ENCODE measurements at regions not wholly inside any gene's neighbourhood (a gene's known extent, or its start where the extent isn't known, plus 50 kb on each side); places are given as distances from the start of the nearest gene placed in this dataset.
"Not testable (repeated sequence)": the region's sequence is repeated elsewhere in the genome, so short reads cannot be mapped to it uniquely, and the experiment has no call there.

GRCh38 chr19:31882709-31883108, 462.7 kb upstream of the ZNF507 start:
- DNase-seq = no peak
- H3K27me3 ChIP-seq (ENCODE audit: control insufficient read depth, insufficient read depth, low read length) = peaks cover 2% of the 10 kb centered on the region
- no peaks in the 10 kb centered on the region for H3K36me3 ChIP-seq (ENCODE audit: control insufficient read depth, insufficient read depth, low read length)
- no peak overlapping the region for H3K27ac ChIP-seq (ENCODE audit: low read length)
- H3K4me1 ChIP-seq (ENCODE audit: control insufficient read depth, insufficient read depth, low read length) = no peaks in the 10 kb centered on the region
- no peak overlapping the region for H3K4me3 ChIP-seq (ENCODE audit: low read length)
- H3K9me3 ChIP-seq (replicated peaks; ENCODE audit: control insufficient read depth, low read depth, low read length) = no peaks in the 10 kb centered on the region
- 88% methylated on average over 1 of the region's 2 CpGs for WGBS (ENCODE audit: insufficient coverage)

- Histone ChIP-seq H3K36me3 (ENCODE audit: control insufficient read depth, insufficient read depth, low read length) (no peaks in the 10 kb centered on the region), H3K27me3 (ENCODE audit: control insufficient read depth, insufficient read depth, low read length) (peaks cover 2% of the 10 kb centered on the region), H3K4me1 (ENCODE audit: control insufficient read depth, insufficient read depth, low read length) (no peaks in the 10 kb centered on the region), H3K4me3 (ENCODE audit: low read length) (no peak overlapping the region), H3K27ac (ENCODE audit: low read length) (no peak overlapping the region), H3K9me3 (replicated peaks; ENCODE audit: control insufficient read depth, low read depth, low read length) (no peaks in the 10 kb centered on the region)
- no peak for DNase-seq
- WGBS (ENCODE audit: insufficient coverage) = 86% methylated on average over 17 of the region's 17 CpGs
Measured at GRCh38 chr19:31883296-31883990, 462.0 kb upstream of the ZNF507 start.

- Histone ChIP-seq H3K36me3 (ENCODE audit: control insufficient read depth, insufficient read depth, low read length) (no peaks in the 10 kb centered on the region), H3K27me3 (ENCODE audit: control insufficient read depth, insufficient read depth, low read length) (peaks cover 2% of the 10 kb centered on the region), H3K27ac (ENCODE audit: low read length) (no peak overlapping the region), H3K9me3 (replicated peaks; ENCODE audit: control insufficient read depth, low read depth, low read length) (no peaks in the 10 kb centered on the region), H3K4me1 (ENCODE audit: control insufficient read depth, insufficient read depth, low read length) (no peaks in the 10 kb centered on the region), H3K4me3 (ENCODE audit: low read length) (no peak overlapping the region)
- 47% methylated on average over 2 of the region's 8 CpGs for WGBS (ENCODE audit: insufficient coverage)
- no peak for DNase-seq
Measured at GRCh38 chr19:31885280-31885853, 460.0 kb upstream of the ZNF507 start.

- WGBS (ENCODE audit: insufficient coverage) = 91% methylated on average over 7 of the region's 9 CpGs
- DNase-seq = no peak
- H3K4me3 ChIP-seq (ENCODE audit: low read length) = no peak overlapping the region
Measured at GRCh38 chr19:31890230-31890629, 455.2 kb upstream of the ZNF507 start.

GRCh38 chr19:31892060-31892459, 453.4 kb upstream of the ZNF507 start:
- Histone ChIP-seq H3K4me1 (ENCODE audit: control insufficient read depth, insufficient read depth, low read length) (no peaks in the 10 kb centered on the region), H3K27me3 (ENCODE audit: control insufficient read depth, insufficient read depth, low read length) (peaks cover 2% of the 10 kb centered on the region), H3K27ac (ENCODE audit: low read length) (no peak overlapping the region), H3K9me3 (replicated peaks; ENCODE audit: control insufficient read depth, low read depth, low read length) (peaks cover 2% of the 10 kb centered on the region), H3K4me3 (ENCODE audit: low read length) (no peak overlapping the region), H3K36me3 (ENCODE audit: control insufficient read depth, insufficient read depth, low read length) (no peaks in the 10 kb centered on the region)
- DNase-seq = no peak
- 0% methylated on average over 1 of the region's 2 CpGs for WGBS (ENCODE audit: insufficient coverage)

More at GRCh38 chr19:31890230-31890629, 455.2 kb upstream of the ZNF507 start:
- Histone ChIP-seq H3K27me3 (ENCODE audit: control insufficient read depth, insufficient read depth, low read length) (peaks cover 2% of the 10 kb centered on the region), H3K9me3 (replicated peaks; ENCODE audit: control insufficient read depth, low read depth, low read length) (peaks cover 2% of the 10 kb centered on the region), H3K4me1 (ENCODE audit: control insufficient read depth, insufficient read depth, low read length) (no peaks in the 10 kb centered on the region), H3K36me3 (ENCODE audit: control insufficient read depth, insufficient read depth, low read length) (no peaks in the 10 kb centered on the region), H3K27ac (ENCODE audit: low read length) (no peak overlapping the region)

- H3K27me3 ChIP-seq (ENCODE audit: control insufficient read depth, insufficient read depth, low read length); H3K9me3 ChIP-seq (replicated peaks; ENCODE audit: control insufficient read depth, low read depth, low read length): not testable (repeated sequence)
- 86% methylated on average over 3 of the region's 4 CpGs for WGBS (ENCODE audit: insufficient coverage)
Measured at GRCh38 chr19:31893491-31893890, 451.9 kb upstream of the ZNF507 start.

GRCh38 chr19:31894451-31894850, 451.0 kb upstream of the ZNF507 start:
- Histone ChIP-seq H3K9me3 (replicated peaks; ENCODE audit: control insufficient read depth, low read depth, low read length) (peaks cover 2% of the 10 kb centered on the region), H3K4me3 (ENCODE audit: low read length) (no peak overlapping the region), H3K27me3 (ENCODE audit: control insufficient read depth, insufficient read depth, low read length) (no peaks in the 10 kb centered on the region), H3K36me3 (ENCODE audit: control insufficient read depth, insufficient read depth, low read length) (no peaks in the 10 kb centered on the region), H3K27ac (ENCODE audit: low read length) (no peak overlapping the region), H3K4me1 (ENCODE audit: control insufficient read depth, insufficient read depth, low read length) (no peaks in the 10 kb centered on the region)
- no peak for DNase-seq
- no CpG with 5 or more reads among the region's 1 CpG for WGBS (ENCODE audit: insufficient coverage)

More at GRCh38 chr19:31893491-31893890, 451.9 kb upstream of the ZNF507 start:
- not testable (repeated sequence) for H3K4me3 ChIP-seq (ENCODE audit: low read length); H3K4me1 ChIP-seq (ENCODE audit: control insufficient read depth, insufficient read depth, low read length); H3K36me3 ChIP-seq (ENCODE audit: control insufficient read depth, insufficient read depth, low read length); H3K27ac ChIP-seq (ENCODE audit: low read length); DNase-seq

- Histone ChIP-seq H3K4me3 (ENCODE audit: low read length) (no peak overlapping the region), H3K27ac (ENCODE audit: low read length) (no peak overlapping the region), H3K4me1 (ENCODE audit: control insufficient read depth, insufficient read depth, low read length) (no peaks in the 10 kb centered on the region), H3K36me3 (ENCODE audit: control insufficient read depth, insufficient read depth, low read length) (no peaks in the 10 kb centered on the region), H3K27me3 (ENCODE audit: control insufficient read depth, insufficient read depth, low read length) (no peaks in the 10 kb centered on the region), H3K9me3 (replicated peaks; ENCODE audit: control insufficient read depth, low read depth, low read length) (peaks cover 2% of the 10 kb centered on the region)
- WGBS (ENCODE audit: insufficient coverage) = 86% methylated on average over 1 of the region's 3 CpGs
- DNase-seq = no peak
Measured at GRCh38 chr19:31897292-31897691, 448.1 kb upstream of the ZNF507 start.

GRCh38 chr19:31900991-31901390, 444.4 kb upstream of the ZNF507 start:
- DNase-seq = no peak
- Histone ChIP-seq H3K36me3 (ENCODE audit: control insufficient read depth, insufficient read depth, low read length) (no peaks in the 10 kb centered on the region), H3K9me3 (replicated peaks; ENCODE audit: control insufficient read depth, low read depth, low read length) (no peaks in the 10 kb centered on the region), H3K4me1 (ENCODE audit: control insufficient read depth, insufficient read depth, low read length) (peaks cover 3% of the 10 kb centered on the region), H3K27ac (ENCODE audit: low read length) (no peak overlapping the region), H3K4me3 (ENCODE audit: low read length) (no peak overlapping the region), H3K27me3 (ENCODE audit: control insufficient read depth, insufficient read depth, low read length) (no peaks in the 10 kb centered on the region)
- WGBS (ENCODE audit: insufficient coverage) = no CpG with 5 or more reads among the region's 2 CpGs

GRCh38 chr19:31902821-31903220, 442.6 kb upstream of the ZNF507 start:
- peaks cover 8% of the 10 kb centered on the region for H3K4me1 ChIP-seq (ENCODE audit: control insufficient read depth, insufficient read depth, low read length)
- WGBS (ENCODE audit: insufficient coverage) = no CpG with 5 or more reads among the region's 1 CpG
- H3K9me3 ChIP-seq (replicated peaks; ENCODE audit: control insufficient read depth, low read depth, low read length) = no peaks in the 10 kb centered on the region
- no peaks in the 10 kb centered on the region for H3K27me3 ChIP-seq (ENCODE audit: control insufficient read depth, insufficient read depth, low read length)
- H3K4me3 ChIP-seq (ENCODE audit: low read length) = no peak overlapping the region
- H3K27ac ChIP-seq (ENCODE audit: low read length) = no peak overlapping the region
- DNase-seq = no peak
- H3K36me3 ChIP-seq (ENCODE audit: control insufficient read depth, insufficient read depth, low read length) = no peaks in the 10 kb centered on the region

Data from muscle of leg (tissue), 3 donors.